HG02852 (cell line): ENCODE measurements at regions not wholly inside any gene's neighbourhood (a gene's known extent, or its start where the extent isn't known, plus 50 kb on each side); places are given as distances from the start of the nearest gene placed in this dataset.

Experiments
- ATAC-seq: cut with Tn5 transposase; IDR thresholded peaks from one replicate; pipeline ENCODE4 v1.9.1; 2021; ENCODE audit warnings: mild to moderate bottlenecking, moderate library complexity; ENCODE audit not compliant: unreplicated experiment

DNA sequence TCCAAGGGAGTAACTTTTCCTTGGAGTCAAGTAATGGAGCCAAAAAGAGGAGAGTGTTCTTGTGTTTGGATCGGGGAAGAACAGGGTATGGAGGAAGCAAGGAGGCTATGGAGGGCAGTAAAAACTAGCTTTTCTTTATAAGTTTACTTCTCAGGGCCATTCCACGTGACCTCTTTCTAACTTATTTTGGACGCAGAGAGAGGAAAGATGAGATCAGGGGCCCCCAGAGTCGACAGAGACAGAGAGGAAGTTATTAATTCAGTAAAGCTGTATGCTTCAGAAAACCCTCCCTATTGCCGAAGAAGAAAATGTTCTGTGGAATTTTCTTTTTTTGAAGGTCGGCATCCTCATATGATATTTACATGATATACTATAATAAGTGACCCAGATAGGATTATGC lies 233.8 kb upstream of the MPDZ start:
- ATAC-seq, result no peak

DNA sequence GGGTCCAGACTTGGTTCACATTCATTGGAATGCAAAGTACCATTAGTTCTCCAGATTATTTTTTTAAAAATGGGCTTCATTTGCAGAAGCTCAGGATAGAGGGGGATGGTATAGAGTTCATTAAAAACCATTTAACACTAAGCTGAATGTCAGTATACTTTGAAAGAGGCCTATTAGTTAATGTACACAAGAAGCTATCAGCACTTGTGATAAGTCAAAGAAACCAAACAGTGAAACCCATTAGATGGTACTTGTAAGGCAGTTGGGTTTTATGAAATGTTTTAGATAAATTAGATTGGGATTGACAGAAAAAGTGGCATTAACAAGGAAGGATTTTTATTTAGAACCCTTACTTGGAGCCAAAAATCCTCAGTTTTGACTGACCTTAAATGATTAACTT lies 229.2 kb upstream of the MPDZ start:
- no peak for ATAC-seq

DNA sequence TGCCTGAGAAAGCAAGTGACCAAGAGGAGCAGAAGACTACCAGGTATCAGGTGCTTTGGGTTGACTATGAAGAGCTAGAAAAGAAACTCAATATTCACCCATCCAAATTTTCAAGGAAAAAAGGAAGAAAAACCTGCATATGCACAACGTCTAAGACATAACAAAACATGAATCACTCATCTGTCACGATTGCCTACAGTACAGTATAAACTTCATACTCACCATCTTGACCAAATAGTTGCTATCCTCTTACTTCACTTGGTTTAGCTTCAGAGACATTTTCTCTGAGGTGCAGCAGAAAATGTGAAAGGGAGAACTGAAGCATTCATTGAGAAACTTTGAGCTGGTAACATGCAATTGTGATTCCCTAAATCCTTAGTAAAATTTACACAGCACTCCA lies 228.6 kb upstream of the MPDZ start:
- ATAC-seq, result no peak

DNA sequence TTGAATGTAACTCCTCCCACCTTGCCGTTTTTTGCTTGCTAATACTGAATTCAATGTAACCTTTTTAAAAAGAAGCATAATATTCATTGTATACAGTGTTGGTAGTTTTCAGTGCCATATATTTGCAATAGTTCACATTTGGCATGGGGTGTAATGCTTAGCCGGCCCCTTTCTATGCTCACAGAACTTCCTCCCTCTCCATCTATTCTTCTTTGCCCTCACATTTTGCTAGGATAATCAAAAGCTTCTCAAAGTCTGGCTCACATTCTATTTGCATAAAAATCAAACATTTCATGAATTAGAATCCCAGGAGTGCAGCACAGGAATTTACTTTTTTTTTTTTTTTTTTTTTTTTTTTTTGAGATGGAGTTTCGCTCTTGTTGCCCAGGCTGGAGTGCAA lies 226.3 kb upstream of the MPDZ start:
- no peak for ATAC-seq

DNA sequence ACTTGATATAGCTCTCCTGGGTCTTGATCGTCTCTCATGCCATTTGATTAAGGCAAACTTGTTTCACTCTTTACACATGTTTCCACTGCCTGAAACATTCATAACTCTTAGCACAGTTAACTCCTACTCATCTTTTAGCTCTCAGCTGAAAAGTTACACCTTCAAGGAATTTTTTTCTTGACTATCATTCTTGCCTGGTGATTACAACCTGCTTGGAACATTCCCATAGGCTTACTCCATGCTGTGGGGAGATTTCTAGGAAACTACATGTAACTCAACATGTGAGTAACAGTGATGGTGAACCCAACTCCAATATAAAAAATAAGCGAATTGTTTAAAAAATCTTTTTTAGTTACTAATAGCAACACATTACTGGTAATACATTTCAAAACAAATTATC lies 224.1 kb upstream of the MPDZ start:
- ATAC-seq, result no peak

DNA sequence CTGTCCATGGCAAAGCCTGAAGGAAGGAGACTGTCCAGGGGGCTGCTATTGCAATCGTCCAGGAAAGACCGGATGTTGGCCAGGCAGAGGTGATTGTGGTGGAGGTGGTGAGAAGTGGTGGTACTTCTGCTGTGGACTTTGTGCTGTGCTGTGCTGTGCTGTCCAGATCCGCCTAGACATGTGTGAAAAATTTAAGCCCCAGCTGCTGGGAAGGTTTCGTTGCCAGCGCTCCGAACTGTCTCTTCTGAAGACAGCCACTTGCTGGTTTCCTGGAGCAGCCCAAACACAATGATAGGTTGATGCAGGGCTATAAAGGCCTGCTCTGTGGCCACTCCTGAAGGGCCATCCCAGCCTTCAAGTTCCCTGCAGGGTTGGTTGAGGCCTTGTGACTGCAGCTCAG lies 223.0 kb upstream of the MPDZ start:
- no peak for ATAC-seq

DNA sequence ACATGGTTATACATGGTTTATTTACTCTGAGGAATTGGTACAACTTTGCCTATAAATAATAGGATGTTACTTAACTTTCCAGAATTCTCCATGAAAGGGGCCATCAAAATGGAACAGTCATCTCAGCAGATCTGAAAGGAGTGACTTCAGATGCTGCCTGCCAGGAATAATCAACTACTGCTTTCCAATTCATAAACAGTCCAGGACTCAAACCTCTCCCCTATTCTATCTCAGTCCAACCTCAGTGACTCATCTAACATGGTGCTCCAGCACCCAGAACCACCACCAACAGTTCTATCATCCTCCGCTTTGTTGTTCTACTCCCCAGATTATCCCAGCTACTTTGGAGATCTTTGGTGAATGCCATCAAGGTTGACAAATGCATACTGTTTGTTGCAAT lies 221.5 kb upstream of the MPDZ start:
- no peak for ATAC-seq

DNA sequence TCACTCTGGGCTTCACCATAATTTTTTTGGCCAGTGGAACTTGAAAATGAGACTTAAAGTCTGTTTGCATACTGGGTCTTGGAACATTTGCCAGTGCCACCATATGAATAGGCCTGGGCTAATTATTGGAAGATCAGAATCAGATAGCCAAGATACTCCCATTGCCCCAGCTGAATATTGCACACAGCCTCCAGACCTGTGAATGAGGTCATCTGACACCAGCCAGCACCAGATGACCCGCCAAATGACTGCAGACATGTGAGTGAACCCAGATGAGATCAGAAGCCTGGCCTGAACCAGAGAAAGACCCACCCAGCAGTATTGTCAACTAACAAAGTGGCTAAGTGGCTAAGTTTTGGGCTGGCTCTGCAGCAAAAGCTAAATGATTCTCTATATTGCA lies 220.5 kb upstream of the MPDZ start:
- no peak for ATAC-seq

DNA sequence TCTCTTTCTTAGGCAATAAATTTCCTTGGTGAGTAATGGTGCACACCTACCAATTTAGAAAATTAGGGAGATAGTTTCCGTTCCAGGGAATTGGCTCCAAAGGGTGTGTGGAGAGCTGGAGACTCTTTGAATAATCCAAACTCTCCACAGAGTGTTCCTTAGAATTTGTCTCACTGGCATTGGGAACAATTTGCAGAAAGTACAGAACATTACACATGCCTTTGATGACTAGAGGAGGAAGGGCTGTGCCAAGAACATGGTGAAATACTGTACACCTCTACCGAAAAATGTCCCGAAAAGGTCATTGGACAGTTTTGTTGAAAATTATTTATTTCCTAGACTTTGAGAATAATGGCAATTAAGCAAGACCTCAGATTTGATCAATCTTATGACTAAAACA lies 214.2 kb upstream of the MPDZ start:
- no peak for ATAC-seq

DNA sequence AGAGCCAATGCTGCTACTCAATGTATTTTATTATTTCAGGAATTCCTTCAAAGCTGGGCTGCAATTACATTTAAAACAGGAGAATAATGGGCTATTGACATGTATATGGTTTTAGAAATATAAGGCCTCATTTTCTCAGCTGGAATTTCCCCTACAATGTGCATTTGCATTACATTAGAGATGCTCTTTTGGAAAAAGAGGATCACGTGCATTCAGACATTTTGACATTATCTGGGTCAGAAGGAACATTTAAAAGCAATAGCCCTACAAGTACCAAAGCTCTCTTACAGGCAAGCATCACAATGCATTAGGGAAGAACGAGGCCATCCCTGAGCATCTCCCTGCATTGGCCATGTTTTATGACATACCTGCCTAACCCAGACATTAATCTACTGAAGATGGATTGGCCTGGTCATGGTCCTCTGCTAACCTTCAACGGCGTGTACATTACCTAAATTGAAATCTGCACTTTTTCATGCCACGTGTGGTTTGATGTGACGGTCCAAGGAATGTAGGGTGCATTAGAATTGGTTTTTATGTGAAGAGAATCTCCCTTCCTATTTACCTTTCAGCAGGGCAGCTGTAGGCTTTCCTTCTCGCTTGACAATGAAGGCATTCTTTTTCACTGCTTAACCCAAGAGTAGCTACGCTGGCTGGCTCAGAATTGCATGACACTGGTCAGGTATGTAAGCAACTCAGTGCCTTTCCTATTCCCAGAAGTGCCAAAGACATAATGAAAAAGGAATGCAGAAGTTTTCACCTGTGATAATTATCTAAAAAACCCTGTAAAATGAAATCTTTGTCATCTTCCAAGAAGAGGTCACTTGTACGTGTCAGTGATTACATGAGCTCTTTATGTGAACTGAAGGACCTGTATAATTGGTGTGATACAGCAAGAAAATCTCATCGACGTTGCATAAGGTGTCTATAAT lies 212.3 kb upstream of the MPDZ start:
- no peak for ATAC-seq

DNA sequence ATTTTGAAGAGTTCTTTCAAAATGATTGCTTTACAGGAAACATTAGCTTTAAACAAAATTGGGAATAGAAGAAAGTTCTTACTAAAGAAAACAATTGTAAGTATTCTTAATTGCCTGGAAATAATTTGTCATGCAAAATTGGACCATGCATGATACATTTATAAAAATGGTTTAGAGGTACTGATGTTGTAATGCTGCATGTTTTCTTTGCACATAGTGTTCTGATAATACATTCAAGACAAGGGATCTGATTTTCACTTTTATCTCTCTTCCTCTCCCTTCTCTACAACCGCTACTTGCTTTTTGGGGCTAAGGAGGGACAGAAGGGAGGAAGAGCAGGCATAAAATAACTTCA lies 211.6 kb upstream of the MPDZ start:
- ATAC-seq, result no peak

DNA sequence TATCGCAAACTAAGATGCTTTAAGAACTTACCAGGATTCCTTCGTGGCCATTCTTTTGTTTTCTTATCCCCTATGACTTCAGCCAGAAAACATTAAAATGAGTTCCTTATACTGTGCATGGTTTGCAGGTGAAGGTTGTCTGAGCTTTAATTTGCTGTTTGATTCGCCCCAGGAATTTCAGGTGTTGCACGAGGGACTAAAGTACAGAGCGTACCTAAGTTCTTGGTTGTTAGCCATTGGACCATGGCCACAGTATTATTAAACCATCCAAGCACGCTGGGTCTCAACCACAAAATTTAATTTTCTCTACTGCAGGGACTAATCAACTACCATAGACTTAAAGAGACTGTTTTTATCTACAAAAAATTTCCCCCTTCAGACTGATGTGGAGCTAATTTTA lies 208.4 kb upstream of the MPDZ start:
- ATAC-seq, result no peak

DNA sequence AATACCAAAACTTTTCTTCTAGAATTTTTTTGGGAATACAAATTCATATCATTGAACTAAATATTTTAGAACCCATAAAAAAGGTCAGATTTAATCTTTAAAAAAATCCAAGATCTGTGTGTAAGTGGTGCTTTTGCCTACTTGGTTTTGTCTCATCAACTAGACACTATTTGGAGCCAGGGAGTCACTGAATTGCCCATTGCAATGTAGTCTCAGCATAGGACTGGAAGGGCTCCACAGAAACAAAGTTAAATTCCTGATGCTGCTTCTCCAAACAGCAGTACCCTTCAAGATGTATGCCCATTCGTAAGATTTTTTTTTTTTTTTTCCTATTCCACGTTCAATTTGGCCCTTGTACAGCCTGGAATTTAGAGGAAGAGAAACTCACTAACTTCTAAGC lies 208.0 kb upstream of the MPDZ start:
- no peak for ATAC-seq

DNA sequence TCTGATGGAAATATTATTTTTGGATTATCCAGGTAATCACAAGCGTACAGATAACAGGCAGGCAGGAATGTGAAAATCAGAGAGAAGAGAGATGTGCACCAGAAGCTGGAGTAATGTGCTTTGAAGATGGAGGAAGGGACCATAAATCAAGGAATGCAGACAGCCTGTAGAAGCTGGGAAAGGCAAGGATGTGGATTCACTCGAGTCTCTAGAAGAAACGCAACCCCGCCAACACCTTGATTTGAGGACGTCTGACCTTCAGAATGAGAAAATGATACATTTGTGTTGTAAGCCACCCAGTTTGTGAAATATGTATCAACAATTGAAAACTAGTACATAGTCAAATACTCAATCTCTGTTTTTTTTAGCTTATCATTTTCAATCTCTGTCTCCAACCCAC lies 207.6 kb upstream of the MPDZ start:
- no peak for ATAC-seq

DNA sequence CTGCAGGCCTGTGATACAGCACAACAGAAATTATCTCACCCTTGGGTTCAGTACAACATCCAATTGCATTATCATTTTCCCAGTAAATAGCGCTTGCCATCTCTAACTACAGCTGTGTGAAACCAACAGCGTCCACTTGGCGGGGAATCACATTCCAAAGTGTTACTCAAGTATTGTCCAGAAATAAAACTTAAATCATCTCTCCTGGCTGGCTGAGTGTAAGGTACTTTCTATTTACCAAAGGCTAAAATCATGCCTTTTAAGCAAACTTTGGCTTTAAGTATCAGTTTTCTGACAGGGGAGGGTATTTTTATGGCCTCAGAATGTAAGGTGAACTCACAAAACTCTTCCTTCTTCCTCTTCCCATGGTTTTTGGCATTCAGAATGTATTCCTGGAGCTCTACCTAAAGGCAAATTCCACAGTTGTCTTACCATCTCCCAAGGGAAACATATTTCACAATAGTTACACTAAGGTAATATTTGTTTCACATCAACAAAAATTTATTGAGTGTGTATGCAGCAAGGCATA lies 205.6 kb upstream of the MPDZ start:
- ATAC-seq, result no peak

DNA sequence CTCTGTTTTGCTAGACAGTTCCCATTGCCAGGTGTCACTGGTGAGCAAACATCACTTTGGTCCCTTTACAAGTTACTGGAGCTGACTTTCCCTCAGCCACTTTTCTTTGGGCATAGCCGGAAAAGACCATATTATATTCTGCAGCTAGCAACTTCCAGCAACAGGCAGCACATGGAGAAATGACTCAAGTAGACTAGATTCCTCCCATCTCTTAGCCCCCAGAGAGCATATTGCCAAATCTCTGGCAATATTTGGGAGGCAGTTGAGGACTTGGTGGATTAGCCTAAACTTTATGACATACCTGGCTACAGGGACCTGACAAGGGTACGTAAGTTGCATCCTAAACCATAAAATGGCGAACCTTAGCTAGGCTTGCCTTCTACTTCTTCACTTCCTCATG lies 204.7 kb upstream of the MPDZ start:
- no peak for ATAC-seq

DNA sequence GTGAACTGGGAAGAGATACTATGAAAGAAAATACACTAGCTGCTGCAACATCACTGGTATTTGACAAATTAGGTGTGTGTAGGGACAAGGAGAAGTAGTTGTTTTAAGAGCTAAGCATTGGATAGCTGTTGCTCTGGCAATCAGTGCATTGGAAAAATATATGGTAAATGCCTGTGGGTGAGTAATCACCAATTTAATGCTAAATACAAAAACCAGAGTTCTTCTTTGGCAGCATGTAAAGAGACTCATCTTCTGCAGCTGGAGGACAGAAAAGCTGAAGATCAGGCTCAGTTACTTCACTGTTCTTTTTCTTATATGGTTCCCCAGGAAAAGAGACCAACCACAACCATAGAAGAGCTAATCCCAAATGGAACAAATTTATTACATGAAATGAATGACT lies 201.8 kb upstream of the MPDZ start:
- no peak for ATAC-seq

DNA sequence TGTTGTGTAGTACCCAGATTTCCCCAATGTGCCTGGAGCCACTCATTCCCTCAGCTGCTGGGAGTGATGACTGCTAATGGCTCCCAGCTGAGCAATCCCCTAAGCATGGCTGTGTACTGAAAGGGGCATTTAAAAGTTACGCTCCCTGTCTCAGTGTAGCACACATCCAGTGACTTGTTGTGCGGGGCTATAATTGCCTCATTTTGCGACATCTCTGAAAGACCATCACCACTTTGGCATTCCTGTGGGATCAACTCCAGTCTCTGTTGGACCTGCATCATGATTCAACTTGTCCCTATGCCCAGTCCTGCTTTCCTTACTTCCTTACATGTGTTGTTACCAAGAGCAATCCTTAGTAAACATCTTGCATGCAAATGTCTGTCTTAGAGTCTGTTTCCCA lies 201.2 kb upstream of the MPDZ start:
- ATAC-seq, result no peak

DNA sequence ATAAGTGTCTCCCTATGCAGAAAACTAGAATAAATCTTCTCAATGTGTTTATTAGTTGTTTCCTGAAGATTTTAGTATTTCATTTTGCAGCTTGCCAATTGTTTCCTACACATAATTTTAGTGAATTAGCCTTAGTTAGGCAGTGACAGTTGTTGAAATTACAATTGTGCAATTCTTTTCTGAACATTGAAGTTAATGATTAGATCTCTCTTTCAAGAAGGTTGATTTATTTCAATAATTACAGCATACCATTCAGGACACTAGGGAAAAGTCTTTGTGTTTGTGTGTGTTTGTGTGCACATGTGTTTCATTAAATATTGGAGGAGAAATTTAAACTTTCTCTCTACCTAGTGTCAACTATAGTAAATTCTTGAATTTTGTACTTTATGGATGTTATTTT lies 199.6 kb upstream of the MPDZ start:
- no peak for ATAC-seq

DNA sequence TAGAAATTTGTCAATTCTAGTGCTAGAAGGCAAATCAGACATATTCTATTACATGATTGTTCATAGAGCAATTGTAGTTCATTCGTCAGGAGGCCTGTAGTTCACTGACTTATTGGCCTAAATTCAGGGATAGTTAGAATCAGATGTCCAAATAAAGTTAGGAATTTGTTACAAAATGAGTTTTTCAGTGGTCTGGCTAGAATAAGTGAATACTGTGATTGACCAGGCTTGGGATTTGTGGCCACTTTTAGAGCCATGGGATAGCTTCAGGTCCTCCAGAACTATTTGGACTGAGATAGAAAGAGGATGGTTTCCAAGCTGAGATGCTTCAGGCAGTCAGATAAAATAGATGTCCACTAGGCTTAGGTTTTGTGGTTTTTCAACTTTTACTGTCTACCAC lies 199.1 kb upstream of the MPDZ start:
- ATAC-seq, result no peak

DNA sequence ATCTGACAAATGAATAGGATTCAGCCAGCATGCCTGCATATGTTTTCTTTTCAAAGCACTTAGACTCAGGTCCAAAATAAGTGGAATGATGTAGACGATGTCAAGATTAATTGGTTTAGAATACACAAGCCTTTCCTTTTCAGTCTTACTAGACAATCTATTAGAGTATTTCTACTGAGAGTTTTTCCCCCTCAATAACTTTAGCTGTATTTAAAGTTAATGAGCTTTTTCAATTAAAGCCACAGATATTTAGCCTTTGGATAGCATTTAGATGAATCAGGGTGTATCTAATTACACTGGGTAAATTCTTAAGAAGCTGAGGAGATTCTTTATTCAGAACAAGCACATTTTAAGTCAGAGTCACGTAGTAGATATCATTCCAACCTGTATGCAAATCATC lies 198.7 kb upstream of the MPDZ start:
- no peak for ATAC-seq

DNA sequence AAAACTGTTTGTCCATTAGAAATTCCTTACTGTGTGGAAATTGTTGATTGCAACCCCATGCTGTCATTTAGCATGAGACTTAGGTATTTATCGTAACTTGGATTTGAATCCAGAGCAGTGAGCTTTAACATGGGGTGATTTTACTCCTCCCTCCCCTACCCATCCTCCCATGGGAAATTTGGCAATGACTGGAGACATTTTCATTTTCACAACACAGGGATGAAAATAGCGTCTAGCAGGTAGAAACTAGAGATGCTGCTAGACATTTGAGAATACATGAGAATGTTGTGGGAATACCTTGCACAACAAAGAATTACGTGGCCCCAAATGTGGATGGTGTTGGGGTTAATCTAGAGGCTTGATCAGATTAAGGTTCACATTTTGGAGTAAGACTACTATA lies 191.3 kb upstream of the MPDZ start:
- ATAC-seq, result no peak

DNA sequence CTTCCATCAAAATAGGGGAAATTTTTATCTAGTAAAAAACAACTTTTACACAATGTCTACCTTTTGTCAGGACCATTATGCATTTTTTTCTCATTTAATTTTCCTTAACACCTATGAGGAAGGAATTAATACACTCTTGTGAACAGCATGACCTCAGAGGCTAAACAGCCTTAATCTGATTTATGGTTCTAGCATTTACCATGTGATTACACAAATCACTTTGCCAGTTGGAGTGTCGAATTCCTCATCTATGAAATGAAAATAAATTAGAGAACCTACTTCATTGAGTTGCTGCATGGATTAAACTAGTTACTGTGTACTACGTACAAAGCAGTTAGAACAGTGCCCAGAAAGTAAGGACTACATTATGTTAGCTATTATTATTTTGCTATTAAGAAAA lies 187.7 kb upstream of the MPDZ start:
- no peak for ATAC-seq
